GM12874 (cell line): ENCODE measurements at regions not wholly inside any gene's neighbourhood (a gene's known extent, or its start where the extent isn't known, plus 50 kb on each side); places are given as distances from the start of the nearest gene placed in this dataset.

Experiments
- TF ChIP-seq, protein P1 (sequence below): IDR thresholded peaks from 2 replicates; pipeline ENCODE4 v1.5.1; 2011; ENCODE audit warnings: low read depth, mild to moderate bottlenecking, control low read depth, low read length, moderate library complexity; ENCODE audit not compliant: insufficient read depth

GRCh38 chr20:51244466-51244865 is 221.6 kb upstream of the KCNG1 start:
- TF ChIP-seq, protein P1, sequence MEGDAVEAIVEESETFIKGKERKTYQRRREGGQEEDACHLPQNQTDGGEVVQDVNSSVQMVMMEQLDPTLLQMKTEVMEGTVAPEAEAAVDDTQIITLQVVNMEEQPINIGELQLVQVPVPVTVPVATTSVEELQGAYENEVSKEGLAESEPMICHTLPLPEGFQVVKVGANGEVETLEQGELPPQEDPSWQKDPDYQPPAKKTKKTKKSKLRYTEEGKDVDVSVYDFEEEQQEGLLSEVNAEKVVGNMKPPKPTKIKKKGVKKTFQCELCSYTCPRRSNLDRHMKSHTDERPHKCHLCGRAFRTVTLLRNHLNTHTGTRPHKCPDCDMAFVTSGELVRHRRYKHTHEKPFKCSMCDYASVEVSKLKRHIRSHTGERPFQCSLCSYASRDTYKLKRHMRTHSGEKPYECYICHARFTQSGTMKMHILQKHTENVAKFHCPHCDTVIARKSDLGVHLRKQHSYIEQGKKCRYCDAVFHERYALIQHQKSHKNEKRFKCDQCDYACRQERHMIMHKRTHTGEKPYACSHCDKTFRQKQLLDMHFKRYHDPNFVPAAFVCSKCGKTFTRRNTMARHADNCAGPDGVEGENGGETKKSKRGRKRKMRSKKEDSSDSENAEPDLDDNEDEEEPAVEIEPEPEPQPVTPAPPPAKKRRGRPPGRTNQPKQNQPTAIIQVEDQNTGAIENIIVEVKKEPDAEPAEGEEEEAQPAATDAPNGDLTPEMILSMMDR: no peak

DNA sequence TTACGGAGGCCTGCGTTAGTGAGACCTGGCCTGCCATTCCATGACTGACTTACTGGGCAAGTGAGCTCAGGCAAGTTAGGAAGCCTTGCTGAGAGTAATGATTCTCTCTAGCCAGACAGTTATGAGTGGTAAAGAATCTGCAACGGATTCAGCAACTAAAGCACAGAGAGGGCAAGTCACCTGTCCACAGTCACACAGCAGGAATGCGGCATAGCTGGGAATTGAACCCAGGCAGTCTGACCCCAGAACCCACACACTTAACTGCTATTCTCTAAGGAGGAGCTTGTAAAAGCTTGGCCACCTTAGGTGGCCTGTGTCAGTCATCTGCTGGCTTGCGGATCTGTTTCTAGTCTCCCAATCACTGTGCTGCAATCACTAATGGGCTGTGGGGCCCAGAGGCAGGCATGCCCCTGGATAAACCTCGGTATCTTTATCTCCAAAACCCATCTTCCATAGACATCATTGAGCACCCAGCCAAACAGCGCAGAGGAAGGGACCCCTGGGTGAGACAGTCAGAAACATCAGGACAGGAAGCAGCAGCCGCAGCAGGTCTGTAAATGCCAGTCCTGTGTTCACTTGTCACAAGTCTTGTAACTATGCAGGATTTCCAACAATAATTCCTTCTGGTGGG is 215.9 kb upstream of the KCNG1 start:
- TF ChIP-seq, protein P1: no peak

DNA sequence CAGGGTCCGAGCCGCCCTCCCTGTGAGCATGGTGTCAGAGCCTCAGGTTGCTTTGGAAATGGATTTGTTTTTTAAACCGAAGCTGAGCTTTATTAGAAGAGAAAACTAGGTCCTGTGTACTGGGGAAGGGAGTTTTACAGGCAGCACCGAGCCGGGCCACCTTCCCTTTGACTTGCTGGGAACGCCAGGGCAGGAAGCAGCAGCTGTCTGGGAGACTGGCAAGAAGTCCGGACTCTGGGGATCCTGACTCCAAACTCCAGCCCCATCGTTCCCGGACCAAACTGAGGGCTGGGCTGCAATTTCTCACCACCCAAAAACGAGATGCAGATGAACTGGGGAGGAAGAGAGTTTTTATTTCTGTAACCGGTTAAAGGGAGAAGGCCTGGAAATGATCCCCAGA is 214.9 kb upstream of the KCNG1 start:
- TF ChIP-seq, protein P1: no peak

DNA sequence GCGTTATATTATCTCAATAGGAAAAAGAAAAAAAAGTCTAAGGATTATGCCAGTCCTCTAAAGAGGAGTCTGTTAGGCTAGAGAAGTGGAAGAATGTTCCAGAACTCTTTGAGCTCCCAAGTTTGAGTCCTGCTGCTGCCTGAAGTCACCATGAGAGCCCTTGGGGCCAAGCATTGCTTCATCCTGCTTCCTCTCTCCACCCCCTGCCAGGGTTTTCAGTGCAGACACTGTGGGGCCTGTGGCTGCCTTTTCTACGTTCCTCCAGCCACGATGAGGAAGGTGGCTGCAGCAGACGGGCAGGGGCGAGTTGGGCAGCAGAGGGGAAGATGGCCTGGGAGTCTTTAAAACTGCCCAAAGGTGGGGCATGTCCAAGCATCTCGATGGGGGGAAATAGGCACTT is 214.4 kb upstream of the KCNG1 start:
- TF ChIP-seq, protein P1: no peak

DNA sequence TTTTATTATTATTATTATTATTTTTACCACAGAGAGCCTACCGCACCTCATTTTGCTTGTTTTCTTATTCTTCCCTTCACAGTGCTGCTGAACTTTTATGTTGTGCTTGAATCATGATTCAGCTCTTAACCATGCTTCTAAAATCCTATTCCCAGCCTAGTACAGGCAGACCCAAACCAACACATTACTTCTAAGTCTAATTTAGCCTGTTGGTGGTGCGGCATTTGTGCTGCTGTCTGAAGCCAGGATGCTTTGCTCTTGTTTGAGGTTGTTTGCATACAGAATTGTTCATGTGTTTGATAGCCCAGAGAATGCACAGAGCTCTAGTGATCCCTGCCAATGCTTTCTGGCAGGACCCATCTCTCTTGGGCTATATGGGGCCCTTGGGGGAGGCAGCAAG is 213.5 kb upstream of the KCNG1 start:
- TF ChIP-seq, protein P1: no peak

DNA sequence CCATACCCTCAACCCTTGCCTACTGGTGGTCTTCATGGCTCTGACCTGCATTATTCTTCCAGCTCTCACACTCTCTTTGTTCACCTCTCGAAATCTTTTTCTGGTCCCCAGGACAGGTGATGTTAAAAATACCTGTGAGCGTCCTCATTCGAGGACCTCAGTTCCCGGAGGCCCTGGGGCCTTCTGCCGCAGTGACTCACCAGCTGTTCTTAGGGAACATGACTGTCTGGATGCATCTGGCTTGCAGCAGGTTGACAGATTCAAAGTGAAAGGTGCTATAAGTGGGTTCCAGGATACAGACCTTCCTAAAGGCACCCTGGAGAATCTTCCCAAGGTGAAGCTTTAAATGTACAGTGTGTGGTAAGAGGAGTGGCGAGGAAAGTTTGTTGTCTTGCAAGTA is 210.4 kb upstream of the KCNG1 start:
- TF ChIP-seq, protein P1: no peak

- TF ChIP-seq, protein P1: no peak
These were observed 207.8 kb upstream of the KCNG1 start for GRCh38 chr20:51230727-51231126.

DNA sequence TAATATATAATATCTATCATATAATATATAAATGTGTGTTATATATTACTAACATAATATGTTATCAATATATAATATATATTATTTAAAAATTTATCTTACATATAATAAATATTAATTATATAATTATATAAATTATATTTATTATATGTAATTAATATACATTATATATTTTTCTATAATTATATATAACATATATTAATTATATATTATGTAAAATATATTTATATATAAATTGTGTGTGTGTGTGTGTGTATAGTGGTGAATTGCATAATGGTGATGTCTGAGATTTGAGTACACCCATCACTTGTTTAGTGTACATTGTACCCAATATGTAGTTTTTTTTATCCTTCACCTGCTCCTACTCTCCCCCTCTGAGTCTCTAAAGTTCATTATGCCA is 205.9 kb upstream of the KCNG1 start:
- TF ChIP-seq, protein P1: no peak
